ENCODE measurements at regions not wholly inside any gene's neighbourhood (a gene's known extent, or its start where the extent isn't known, plus 50 kb on each side); places are given as distances from the start of the nearest gene placed in this dataset.

GRCh38 chr20:43285170-43285569, 95.5 kb upstream of the PTPRT start (continued):
- no peak for TF ChIP-seq IKZF2 (IDR thresholded peaks at IDR 0.05)
- TF ChIP-seq IRF4 (IDR thresholded peaks at IDR 0.05; ENCODE audit: low read depth, low read length) = no peak
- TF ChIP-seq LARP7 (IDR thresholded peaks at IDR 0.05) = no peak
- TF ChIP-seq MXI1 (IDR thresholded peaks at IDR 0.05; ENCODE audit: low read depth, low read length) = no peak
- no peak for TF ChIP-seq RAD21 (IDR thresholded peaks at IDR 0.05; ENCODE audit: insufficient read depth, low read depth, low read length)
- TF ChIP-seq BCL3 (IDR thresholded peaks at IDR 0.05; ENCODE audit: borderline replicate concordance, insufficient read depth, low read depth, low read length, poor library complexity, severe bottlenecking) = no peak
- no peak for TF ChIP-seq SUPT20H (IDR thresholded peaks at IDR 0.05; ENCODE audit: borderline replicate concordance, control insufficient read depth, low read depth, low read length)

GRCh38 chr20:43284486-43284885, 94.8 kb upstream of the PTPRT start:
- TF ChIP-seq JUND (IDR thresholded peaks at IDR 0.05; ENCODE audit: low read depth, low read length) (no peak), HCFC1 (IDR thresholded peaks at IDR 0.05; ENCODE audit: low read length) (no peak), MEF2A (IDR thresholded peaks at IDR 0.05; ENCODE audit: insufficient read depth, low read depth, low read length) (no peak), GABPA (IDR thresholded peaks at IDR 0.05; ENCODE audit: low read depth) (no peak), KDM1A (IDR thresholded peaks at IDR 0.05; ENCODE audit: borderline replicate concordance) (no peak), TBL1XR1 (IDR thresholded peaks at IDR 0.05; ENCODE audit: low read depth, low read length) (no peak), MTA3 (IDR thresholded peaks at IDR 0.05; ENCODE audit: borderline replicate concordance, low read length) (no peak), ZNF24 (IDR thresholded peaks at IDR 0.05) (no peak), ZBTB40 (IDR thresholded peaks at IDR 0.05; ENCODE audit: borderline replicate concordance) (no peak), NFXL1 (IDR thresholded peaks at IDR 0.05; ENCODE audit: borderline replicate concordance) (no peak)
- ATAC-seq = no peak
- Histone ChIP-seq H3K27ac (ENCODE audit: control insufficient read depth, insufficient read depth) (no peak overlapping the region), H3K4me3 (no peak overlapping the region), H3K4me2 (ENCODE audit: control insufficient read depth, insufficient read depth) (no peak overlapping the region), H3K4me1 (ENCODE audit: control insufficient read depth, insufficient read depth, low read length) (no peaks in the 10 kb centered on the region), H2AFZ (ENCODE audit: control insufficient read depth, low read depth, low read length) (no peak overlapping the region), H3K79me2 (ENCODE audit: control insufficient read depth, insufficient read depth, low read length) (no peaks in the 10 kb centered on the region), H4K20me1 (ENCODE audit: control insufficient read depth, insufficient read depth) (no peaks in the 10 kb centered on the region), H3K9me3 (replicated peaks; ENCODE audit: control insufficient read depth, insufficient read depth, low read length) (no peaks in the 10 kb centered on the region), H3K9ac (ENCODE audit: control insufficient read depth, insufficient read depth, low read length) (no peak overlapping the region), H3K36me3 (ENCODE audit: control insufficient read depth in 2 of 2, insufficient read depth in 2 of 2, low read length in 1 of 2) (no peaks in the 10 kb centered on the region), H3K27me3 (replicated peaks in 1 of 2; ENCODE audit: control insufficient read depth in 2 of 2, insufficient read depth in 2 of 2, low read length in 1 of 2) (no peaks in the 10 kb centered on the region)
- intact Hi-C loops (cut with micrococcal nuclease; ENCODE audit: unreplicated experiment) (no loop called here), in situ Hi-C loops (cut with MboI) (no loop called here)
- ChIA-PET POLR2A (no interaction called here), RAD21 (ENCODE audit: unreplicated experiment) (no interaction called here), SMC1A (ENCODE audit: uncharacterized antibody, unreplicated experiment) (no interaction called here), CTCF (no interaction called here)
- 58% methylated on average over 2 of the region's 2 CpGs for WGBS (ENCODE audit: insufficient coverage, insufficient replicate concordance, low lambda C conversion rate, missing lambda C conversion rate)
- no TSS peak for BruUV-seq (replicated peaks)
- no peak for DNase-seq (ENCODE audit: low read depth, low spot score)
- no peak for FAIRE-seq

Measured in GM12878 (cell line).